ENCODE measurements at regions not wholly inside any gene's neighbourhood (a gene's known extent, or its start where the extent isn't known, plus 50 kb on each side); places are given as distances from the start of the nearest gene placed in this dataset.
"Not testable (repeated sequence)": the region's sequence is repeated elsewhere in the genome, so short reads cannot be mapped to it uniquely, and the experiment has no call there.

DNA sequence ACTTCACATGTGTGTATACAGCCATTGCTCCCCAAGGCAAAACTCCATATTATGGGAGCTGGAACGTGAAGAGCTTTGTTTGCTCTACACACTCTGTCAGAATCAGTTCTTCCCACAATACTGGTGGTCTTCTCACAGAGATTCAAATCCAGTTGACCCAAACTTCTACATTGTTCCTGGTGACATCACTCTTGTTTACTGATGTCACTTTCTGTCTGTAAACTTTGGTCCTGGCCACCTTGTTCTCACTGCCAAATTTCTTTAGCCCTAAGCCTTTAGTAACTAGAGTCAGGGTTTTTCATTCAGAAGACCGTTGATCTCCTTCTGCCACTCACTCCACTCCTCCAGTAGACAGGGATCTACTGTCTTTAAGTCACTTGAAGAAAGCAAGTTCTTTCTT is 386.0 kb upstream of the ZEB2 start:
- H3K4me3 ChIP-seq: no peak overlapping the region
- H3K36me3 ChIP-seq (ENCODE audit: low read depth): no peaks in the 10 kb centered on the region
- TF ChIP-seq, protein P1, sequence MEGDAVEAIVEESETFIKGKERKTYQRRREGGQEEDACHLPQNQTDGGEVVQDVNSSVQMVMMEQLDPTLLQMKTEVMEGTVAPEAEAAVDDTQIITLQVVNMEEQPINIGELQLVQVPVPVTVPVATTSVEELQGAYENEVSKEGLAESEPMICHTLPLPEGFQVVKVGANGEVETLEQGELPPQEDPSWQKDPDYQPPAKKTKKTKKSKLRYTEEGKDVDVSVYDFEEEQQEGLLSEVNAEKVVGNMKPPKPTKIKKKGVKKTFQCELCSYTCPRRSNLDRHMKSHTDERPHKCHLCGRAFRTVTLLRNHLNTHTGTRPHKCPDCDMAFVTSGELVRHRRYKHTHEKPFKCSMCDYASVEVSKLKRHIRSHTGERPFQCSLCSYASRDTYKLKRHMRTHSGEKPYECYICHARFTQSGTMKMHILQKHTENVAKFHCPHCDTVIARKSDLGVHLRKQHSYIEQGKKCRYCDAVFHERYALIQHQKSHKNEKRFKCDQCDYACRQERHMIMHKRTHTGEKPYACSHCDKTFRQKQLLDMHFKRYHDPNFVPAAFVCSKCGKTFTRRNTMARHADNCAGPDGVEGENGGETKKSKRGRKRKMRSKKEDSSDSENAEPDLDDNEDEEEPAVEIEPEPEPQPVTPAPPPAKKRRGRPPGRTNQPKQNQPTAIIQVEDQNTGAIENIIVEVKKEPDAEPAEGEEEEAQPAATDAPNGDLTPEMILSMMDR (IDR thresholded peaks at IDR 0.05): no peak
- intact Hi-C loops (cut with DNase I, micrococcal nuclease): no loop called here
- ATAC-seq (no peak), DNase-seq (no peak)
- no peaks in the 10 kb centered on the region for H3K9me3 ChIP-seq
- no peaks in the 10 kb centered on the region for H3K4me1 ChIP-seq (ENCODE audit: low read depth)

DNA sequence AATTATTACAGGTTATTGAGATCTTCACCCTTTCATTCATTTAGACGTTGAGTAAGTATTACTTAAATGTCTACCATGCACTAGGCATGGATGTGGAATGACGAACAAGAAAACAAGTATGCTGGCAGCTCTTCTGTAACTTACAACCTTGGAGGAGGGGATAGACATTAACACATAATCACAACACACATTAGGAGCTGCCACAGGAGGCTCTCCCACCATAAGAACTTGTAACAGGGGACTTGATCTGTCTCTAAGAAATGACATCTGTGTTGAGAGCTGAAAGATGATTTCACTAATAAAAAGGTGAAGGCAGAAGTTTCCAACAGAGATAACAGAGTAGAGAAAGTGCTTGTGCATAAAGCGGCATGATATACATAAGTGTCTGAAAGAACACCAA is 384.7 kb upstream of the ZEB2 start:
- H3K36me3 ChIP-seq (ENCODE audit: low read depth): no peaks in the 10 kb centered on the region
- H3K4me1 ChIP-seq (ENCODE audit: low read depth): no peaks in the 10 kb centered on the region
- ATAC-seq (no peak), DNase-seq (no peak)
- H3K4me3 ChIP-seq: no peak overlapping the region
- H3K9me3 ChIP-seq: no peaks in the 10 kb centered on the region
- intact Hi-C loops (cut with DNase I, micrococcal nuclease): no loop called here
- TF ChIP-seq, protein P1 (IDR thresholded peaks at IDR 0.05): no peak

DNA sequence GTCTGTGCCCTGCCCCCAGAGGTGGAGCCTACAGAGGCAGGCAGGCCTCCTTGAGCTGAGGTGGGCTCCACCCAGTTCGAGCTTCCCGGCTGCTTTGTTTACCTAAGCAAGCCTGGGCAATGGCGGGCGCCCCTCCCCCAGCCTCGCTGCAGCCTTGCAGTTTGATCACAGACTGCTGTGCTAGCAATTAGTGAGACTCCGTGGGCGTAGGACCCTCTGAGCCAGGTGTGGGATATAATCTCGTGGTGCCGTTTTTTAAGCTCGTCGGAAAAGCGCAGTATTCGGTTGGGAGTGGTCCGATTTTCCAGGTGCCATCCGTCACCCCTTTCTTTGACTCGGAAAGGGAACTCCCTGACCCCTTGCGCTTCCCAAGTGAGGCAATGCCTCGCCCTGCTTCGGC is 383.1 kb upstream of the ZEB2 start:
- H3K4me3 ChIP-seq; DNase-seq; H3K9me3 ChIP-seq; H3K4me1 ChIP-seq (ENCODE audit: low read depth); intact Hi-C loops (cut with DNase I, micrococcal nuclease); H3K36me3 ChIP-seq (ENCODE audit: low read depth); ATAC-seq: not testable (repeated sequence)

DNA sequence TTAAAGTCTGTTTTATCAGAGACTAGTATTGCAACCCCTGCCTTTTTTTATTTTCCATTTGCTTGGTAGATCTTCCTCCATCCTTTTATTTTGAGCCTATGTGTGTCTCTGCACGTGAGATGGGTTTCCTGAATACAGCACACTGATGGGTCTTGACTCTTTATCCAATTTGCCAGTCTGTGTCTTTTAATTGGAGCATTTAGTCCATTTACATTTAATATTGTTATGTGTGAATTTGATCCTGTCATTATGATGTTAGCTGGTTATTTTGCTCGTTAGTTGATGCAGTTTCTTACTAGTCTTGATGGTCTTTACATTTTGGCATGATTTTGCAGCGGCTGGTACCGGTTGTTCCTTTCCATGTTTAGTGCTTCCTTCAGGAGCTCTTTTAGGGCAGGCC is 381.5 kb upstream of the ZEB2 start:
- ATAC-seq; H3K36me3 ChIP-seq (ENCODE audit: low read depth); DNase-seq; H3K4me1 ChIP-seq (ENCODE audit: low read depth); H3K4me3 ChIP-seq; intact Hi-C loops (cut with DNase I, micrococcal nuclease); H3K9me3 ChIP-seq: not testable (repeated sequence)

DNA sequence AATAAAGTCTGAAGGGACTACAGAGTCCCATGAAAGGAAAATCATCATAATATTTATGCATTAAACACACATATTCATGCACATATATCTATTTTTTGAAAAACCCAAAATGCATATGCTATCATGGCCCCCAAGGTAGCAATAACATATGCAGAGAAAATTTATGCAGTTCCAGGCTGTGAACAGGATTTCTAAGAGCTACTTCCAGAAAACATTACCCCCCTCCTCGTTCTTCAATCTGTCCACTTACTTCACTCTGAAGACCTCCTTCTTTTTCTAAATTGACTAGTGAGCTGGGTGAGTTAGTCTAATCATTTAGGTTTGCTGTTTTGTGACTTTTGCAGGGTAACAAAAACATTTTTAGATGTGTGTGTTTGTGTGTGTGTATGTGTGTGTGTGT is 376.4 kb upstream of the ZEB2 start:
- H3K9me3 ChIP-seq: no peaks in the 10 kb centered on the region
- H3K4me3 ChIP-seq: no peak overlapping the region
- TF ChIP-seq, protein P1 (IDR thresholded peaks at IDR 0.05): no peak
- H3K36me3 ChIP-seq (ENCODE audit: low read depth): no peaks in the 10 kb centered on the region
- intact Hi-C loops (cut with DNase I, micrococcal nuclease): no loop called here
- no peaks in the 10 kb centered on the region for H3K4me1 ChIP-seq (ENCODE audit: low read depth)
- no peak for DNase-seq
- ATAC-seq: no peak

DNA sequence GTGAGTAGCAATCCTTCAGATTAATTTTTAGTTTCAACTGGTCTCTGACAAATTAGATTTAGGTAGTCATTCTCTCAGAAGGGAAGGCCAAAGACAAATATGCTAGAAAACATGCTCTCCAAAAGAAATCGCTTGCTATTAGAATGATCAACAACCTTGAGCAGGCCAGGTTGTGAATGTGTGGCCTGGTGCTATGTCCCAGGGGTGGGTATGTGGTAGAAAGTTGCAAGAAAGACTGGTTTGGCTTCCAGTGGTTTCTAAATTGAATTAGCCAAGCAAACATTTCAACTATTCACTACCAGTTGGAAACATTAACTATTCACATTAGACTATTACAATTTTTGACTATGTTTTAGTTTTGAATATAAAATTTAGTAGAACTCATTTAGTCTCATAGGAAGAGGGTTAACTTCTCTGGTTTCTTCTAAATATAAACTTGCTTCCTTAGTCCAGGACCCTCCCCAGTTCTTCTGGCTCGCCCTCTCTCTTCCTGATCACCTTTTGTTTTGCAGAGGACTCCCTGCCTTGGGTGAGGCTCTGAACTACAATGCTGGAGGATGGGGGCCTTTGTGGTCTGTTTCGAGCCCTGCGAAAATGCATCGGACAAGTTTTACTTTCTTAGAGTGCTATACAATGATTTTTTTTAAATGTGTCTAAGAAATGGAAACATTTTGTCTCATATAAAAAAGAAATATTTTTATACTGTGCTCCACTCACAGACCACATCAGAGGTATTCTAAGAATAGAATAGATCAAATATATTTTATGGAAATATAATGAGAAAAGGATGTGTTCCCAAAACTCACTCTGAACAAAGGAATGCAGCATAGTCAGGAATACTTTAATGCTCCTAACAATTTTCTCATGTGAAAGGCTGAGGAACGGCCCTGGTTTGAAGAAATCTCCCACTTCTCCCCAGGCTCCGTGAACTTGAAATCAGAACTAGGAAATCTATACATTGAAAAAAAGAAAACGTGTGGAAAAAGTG is 375.0 kb upstream of the ZEB2 start:
- DNase-seq (no peak), ATAC-seq (no peak)
- H3K4me1 ChIP-seq (ENCODE audit: low read depth): no peaks in the 10 kb centered on the region
- intact Hi-C loops (cut with DNase I, micrococcal nuclease): no loop called here
- H3K36me3 ChIP-seq (ENCODE audit: low read depth): no peaks in the 10 kb centered on the region
- H3K4me3 ChIP-seq: no peak overlapping the region
- H3K9me3 ChIP-seq: no peaks in the 10 kb centered on the region
- TF ChIP-seq, protein P1 (IDR thresholded peaks at IDR 0.05): no peak

All from mucosa of descending colon (tissue), 3 donors.